PC-9 (cell line): ENCODE measurements at regions not wholly inside any gene's neighbourhood (a gene's known extent, or its start where the extent isn't known, plus 50 kb on each side); places are given as distances from the start of the nearest gene placed in this dataset.

ENCODE experiments used
- BruUV-seq: library from RNA; stranded (reverse); fragments of 400-500 nt; replicated peaks from 2 replicates; lab custom pipeline; 2021; lab: Mats Ljungman, UMichigan
- CTCF ChIA-PET: fragments of 300-600 bp; sonication (Branson Sonifier 250); formaldehyde crosslinking; loops from one replicate; lab custom pipeline; 2022; ENCODE audit warnings: antibody characterized with exemption; lab: Charles Lee
- POLR2A ChIA-PET: fragments of 300-600 bp; sonication (Branson Sonifier 250); formaldehyde crosslinking; loops from one replicate; lab custom pipeline; 2022; ENCODE audit warnings: antibody characterized with exemption; ENCODE audit not compliant: unreplicated experiment; lab: Charles Lee
- DNase-seq, 2 experiments: peaks; one replicate each; pipeline versions ENCODE4 v3.0.0 to v3.0.0-alpha.2; 2015 to 2022; ENCODE audit warnings: mixed read lengths in 1 of 2
- H2AFZ ChIP-seq: fragments of 200-600 bp; sonication (generic); 2 replicates; pipeline ENCODE4 v1.8.1; 2017; ENCODE audit warnings: antibody characterized with exemption
- H3F3A ChIP-seq: fragments of 200-600 bp; sonication (generic); 2 replicates; pipeline ENCODE4 v1.8.1; 2017; ENCODE audit warnings: antibody characterized with exemption, mild to moderate bottlenecking, low read depth; ENCODE audit not compliant: insufficient read depth
- H3K27ac ChIP-seq: fragments of 200-600 bp; sonication (generic); 2 replicates; pipeline ENCODE4 v1.6.1; 2016; ENCODE audit warnings: mixed run types
- H3K27me3 ChIP-seq: fragments of 200-600 bp; sonication (generic); 2 replicates; pipeline ENCODE4 v1.6.1; 2016; ENCODE audit warnings: low read depth, mixed run types; ENCODE audit not compliant: insufficient read depth
- H3K36me3 ChIP-seq: fragments of 200-600 bp; sonication (generic); 2 replicates; pipeline ENCODE4 v1.6.1; 2016; ENCODE audit warnings: low read depth, mixed run types
- H3K4me1 ChIP-seq: fragments of 200-600 bp; sonication (generic); replicated peaks from 2 replicates; pipeline ENCODE4 v1.6.1; 2016; ENCODE audit warnings: mixed run types; ENCODE audit not compliant: insufficient read depth
- H3K4me2 ChIP-seq: fragments of 200-600 bp; sonication (generic); 2 replicates; pipeline ENCODE4 v1.6.1; 2017; ENCODE audit warnings: mixed run types
- H3K4me3 ChIP-seq: fragments of 200-600 bp; sonication (generic); 2 replicates; pipeline ENCODE4 v1.6.1; 2016; ENCODE audit warnings: mixed run types
- H3K79me2 ChIP-seq: fragments of 200-600 bp; sonication (generic); 2 replicates; pipeline ENCODE4 v1.6.1; 2017; ENCODE audit warnings: low read depth, mixed run types
- H3K9me2 ChIP-seq: fragments of 200-600 bp; sonication (generic); 2 replicates; pipeline ENCODE4 v1.8.1; 2017; ENCODE audit warnings: mild to moderate bottlenecking; ENCODE audit not compliant: insufficient read depth
- H3K9me3 ChIP-seq: fragments of 200-600 bp; sonication (generic); 2 replicates; pipeline ENCODE4 v1.8.1; 2016; ENCODE audit warnings: low read depth; ENCODE audit not compliant: insufficient read depth
- H4K20me1 ChIP-seq: fragments of 200-600 bp; sonication (generic); 2 replicates; pipeline ENCODE4 v1.8.1; 2017; ENCODE audit not compliant: insufficient read depth
- CTCF ChIP-seq: fragments of 200-600 bp; sonication (generic); conservative IDR thresholded peaks from 2 replicates; pipeline ENCODE4 v1.6.1; 2017; ENCODE audit warnings: mixed run types, antibody characterized with exemption, mild to moderate bottlenecking, moderate library complexity
- EZH2 ChIP-seq: fragments of 200-600 bp; sonication (generic); IDR thresholded peaks from 2 replicates; pipeline ENCODE4 v1.8.0; 2017; ENCODE audit warnings: antibody characterized with exemption, low read depth
- intact Hi-C: fragments of 100-400 bp; cut with micrococcal nuclease; formaldehyde crosslinking; loops from one replicate; pipeline ENCODE4 v1.10.0; 2022; ENCODE audit not compliant: unreplicated experiment

- Histone ChIP-seq H3K27ac (no peak overlapping the region), H3K4me1 (0 out of 2 replicates have a peak, but pooled peaks cover 3% of the 10 kb centered on the region), H3K27me3 (no peaks in the 10 kb centered on the region), H2AFZ (no peak overlapping the region), H3K4me2 (no peak overlapping the region), H3K79me2 (no peaks in the 10 kb centered on the region), H3K4me3 (no peak overlapping the region), H3K9me3 (no peaks in the 10 kb centered on the region), H3F3A (no peaks in the 10 kb centered on the region), H4K20me1 (no peaks in the 10 kb centered on the region), H3K36me3 (no peaks in the 10 kb centered on the region), H3K9me2 (no peaks in the 10 kb centered on the region)
- BruUV-seq: no TSS peak
- DNase-seq: no peak
- ChIA-PET POLR2A (interaction anchor here (0.6 kb wide), 1 partner anchor 1211 kb away, joined by 3 read pairs; no protein-coding TSS in a partner anchor), CTCF (interaction anchor here (0.5 kb wide), 1 partner anchor 28 kb away, joined by 3 read pairs; no protein-coding TSS in a partner anchor)
- intact Hi-C loops: no loop called here
- TF ChIP-seq CTCF: no peak
- no peak for TF ChIP-seq EZH2
Measured at GRCh38 chr3:157578181-157578580, 75.0 kb upstream of the VEPH1 start.

GRCh38 chr3:157574531-157574930 is 71.3 kb upstream of the VEPH1 start:
- Histone ChIP-seq H4K20me1 (no peaks in the 10 kb centered on the region), H3K9me3 (no peaks in the 10 kb centered on the region), H3F3A (no peaks in the 10 kb centered on the region), H3K9me2 (no peaks in the 10 kb centered on the region), H3K36me3 (no peaks in the 10 kb centered on the region), H3K79me2 (no peaks in the 10 kb centered on the region), H2AFZ (no peak overlapping the region), H3K4me3 (no peak overlapping the region), H3K27ac (no peak overlapping the region), H3K27me3 (no peaks in the 10 kb centered on the region), H3K4me2 (no peak overlapping the region), H3K4me1 (0 out of 2 replicates have a peak, but pooled peaks cover 3% of the 10 kb centered on the region)
- intact Hi-C loops: loop anchor here (5.0 kb wide), 1 partner anchor 1577 kb away; no protein-coding TSS in a partner anchor
- ChIA-PET CTCF (interaction anchor here (0.9 kb wide), 1 partner anchor 32 kb away, joined by 3 read pairs; no protein-coding TSS in a partner anchor), POLR2A (no interaction called here)
- no peak for TF ChIP-seq CTCF
- TF ChIP-seq EZH2: no peak
- BruUV-seq: no TSS peak
- DNase-seq: no peak

GRCh38 chr3:157573780-157574378 is 70.7 kb upstream of the VEPH1 start:
- ChIA-PET POLR2A (interaction anchor here (0.6 kb wide), 1 partner anchor 1114 kb away, joined by 4 read pairs; no protein-coding TSS in a partner anchor), CTCF (interaction anchor here (0.9 to 2.3 kb wide), 2 partner anchors 32 to 41 kb away, joined by 3 to 19 read pairs; no protein-coding TSS in a partner anchor)
- intact Hi-C loops: loop anchor here (5.0 kb wide), 1 partner anchor 1577 kb away; no protein-coding TSS in a partner anchor
- Histone ChIP-seq H2AFZ (no peak overlapping the region), H3K27me3 (no peaks in the 10 kb centered on the region), H3F3A (no peaks in the 10 kb centered on the region), H3K36me3 (no peaks in the 10 kb centered on the region), H3K9me3 (no peaks in the 10 kb centered on the region), H3K4me3 (no peak overlapping the region), H3K4me2 (no peak overlapping the region), H4K20me1 (no peaks in the 10 kb centered on the region), H3K79me2 (no peaks in the 10 kb centered on the region), H3K27ac (no peak overlapping the region), H3K9me2 (0 out of 2 replicates have a peak, but pooled peaks cover under 1% of the 10 kb centered on the region), H3K4me1 (0 out of 2 replicates have a peak, but pooled peaks cover 3% of the 10 kb centered on the region)
- no peak for DNase-seq
- BruUV-seq: no TSS peak
- no peak for TF ChIP-seq EZH2
